Gastroesophageal sphincter (tissue), 4 donors: ENCODE measurements at regions not wholly inside any gene's neighbourhood (a gene's known extent, or its start where the extent isn't known, plus 50 kb on each side); places are given as distances from the start of the nearest gene placed in this dataset.
"Not testable (repeated sequence)": the region's sequence is repeated elsewhere in the genome, so short reads cannot be mapped to it uniquely, and the experiment has no call there.

Experiments
- ATAC-seq: fragments of 150-250 bp; one replicate; pipeline ENCODE4 v1.9.1; 2016; ENCODE audit warnings: mild to moderate bottlenecking, moderate library complexity
- H3K27ac ChIP-seq, 4 donors: fragments of 200-600 bp; sonication (generic) in 3 of 4; 1 replicate in 3 of 4; 2 replicates in 1 of 4; pipeline ENCODE4 v1.5.1; 2016 to 2019
- H3K27me3 ChIP-seq: fragments of 200-600 bp; sonication (generic); one replicate; pipeline ENCODE4 v1.5.1; 2019
- H3K36me3 ChIP-seq, 2 donors: fragments of 200-600 bp; sonication (generic); one replicate each; pipeline ENCODE4 v1.5.1; 2019; ENCODE audit warnings: control low read depth in 1 of 2
- H3K4me1 ChIP-seq, 3 donors: fragments of 200-600 bp; sonication (generic); 1 replicate in 2 of 3; 2 replicates in 1 of 3; pipeline ENCODE4 v1.5.1; 2016 to 2019; ENCODE audit warnings: control low read depth in 2 of 3
- H3K4me3 ChIP-seq, 2 donors: fragments of 200-600 bp; sonication (generic); one replicate each; pipeline ENCODE4 v1.5.1; 2019; ENCODE audit warnings: mild to moderate bottlenecking in 1 of 2, moderate library complexity in 1 of 2
- H3K9me3 ChIP-seq, 3 donors: fragments of 200-600 bp; sonication (generic); one replicate each; pipeline ENCODE4 v1.5.1; 2017 to 2019; ENCODE audit warnings: control low read depth in 2 of 3
- EP300 ChIP-seq: sonication (generic); formaldehyde crosslinking; IDR thresholded peaks from one replicate; pipeline ENCODE4 v1.6.1; 2017; ENCODE audit warnings: antibody characterized with exemption, mild to moderate bottlenecking
- POLR2A ChIP-seq, 2 donors: fragments of 450-650 bp; IDR thresholded peaks; one replicate each; pipeline ENCODE4 v1.6.1; 2017; ENCODE audit warnings: antibody characterized with exemption in 2 of 2, mild to moderate bottlenecking in 2 of 2, moderate library complexity in 1 of 2
- POLR2AphosphoS5 ChIP-seq: sonication (generic); formaldehyde crosslinking; IDR thresholded peaks from one replicate; pipeline ENCODE4 v1.6.1; 2017; ENCODE audit warnings: antibody characterized with exemption
- WGBS, 2 donors: methylation state at CpG; one replicate each; pipeline ENCODE4 v1.1.5; 2018; ENCODE audit warnings: low coverage in 1 of 2; 5-methylcytosine and 5-hydroxymethylcytosine counted together
- TF ChIP-seq, protein P1 (sequence below), 4 experiments: fragments of 200-600 bp in 2 of 4; fragments of 450-650 bp in 2 of 4; sonication (generic) in 1 of 4; IDR thresholded peaks; one replicate each; pipeline ENCODE4 v1.5.1; 2017 to 2019; ENCODE audit warnings: antibody characterized with exemption in 4 of 4, mild to moderate bottlenecking in 2 of 4, moderate library complexity in 2 of 4

DNA sequence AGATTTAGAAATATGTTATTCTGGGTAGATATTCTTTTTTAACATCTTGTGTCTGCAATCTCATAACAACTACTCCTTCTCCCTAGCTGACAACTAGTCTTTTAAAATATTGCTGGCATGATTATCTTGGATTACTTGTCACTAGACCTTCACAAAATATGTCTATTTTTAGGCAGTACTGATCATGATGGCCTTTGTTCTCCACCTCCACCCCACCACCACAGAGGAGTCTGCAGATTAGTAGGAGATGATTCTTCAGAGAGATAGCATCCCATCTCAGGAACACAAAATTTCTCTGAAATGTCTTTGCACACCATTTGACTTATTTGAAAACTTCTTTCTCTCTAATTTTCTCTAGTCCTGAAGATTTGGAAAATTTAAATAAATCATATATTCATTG lies 338.1 kb upstream of the SPHKAP start:
- no peak overlapping the region for H3K27ac ChIP-seq
- no peak for ATAC-seq
- no peaks in the 10 kb centered on the region for H3K4me1 ChIP-seq
- H3K9me3 ChIP-seq, result peaks cover 0 to 13% (median 0%) of the 10 kb centered on the region in 3 donors
- H3K27me3 ChIP-seq, result no peaks in the 10 kb centered on the region
- no peaks in the 10 kb centered on the region for H3K36me3 ChIP-seq
- TF ChIP-seq EP300 (no peak), POLR2AphosphoS5 (no peak), POLR2A (IDR thresholded peaks at IDR 0.05) (no peak)
- TF ChIP-seq, protein P1, sequence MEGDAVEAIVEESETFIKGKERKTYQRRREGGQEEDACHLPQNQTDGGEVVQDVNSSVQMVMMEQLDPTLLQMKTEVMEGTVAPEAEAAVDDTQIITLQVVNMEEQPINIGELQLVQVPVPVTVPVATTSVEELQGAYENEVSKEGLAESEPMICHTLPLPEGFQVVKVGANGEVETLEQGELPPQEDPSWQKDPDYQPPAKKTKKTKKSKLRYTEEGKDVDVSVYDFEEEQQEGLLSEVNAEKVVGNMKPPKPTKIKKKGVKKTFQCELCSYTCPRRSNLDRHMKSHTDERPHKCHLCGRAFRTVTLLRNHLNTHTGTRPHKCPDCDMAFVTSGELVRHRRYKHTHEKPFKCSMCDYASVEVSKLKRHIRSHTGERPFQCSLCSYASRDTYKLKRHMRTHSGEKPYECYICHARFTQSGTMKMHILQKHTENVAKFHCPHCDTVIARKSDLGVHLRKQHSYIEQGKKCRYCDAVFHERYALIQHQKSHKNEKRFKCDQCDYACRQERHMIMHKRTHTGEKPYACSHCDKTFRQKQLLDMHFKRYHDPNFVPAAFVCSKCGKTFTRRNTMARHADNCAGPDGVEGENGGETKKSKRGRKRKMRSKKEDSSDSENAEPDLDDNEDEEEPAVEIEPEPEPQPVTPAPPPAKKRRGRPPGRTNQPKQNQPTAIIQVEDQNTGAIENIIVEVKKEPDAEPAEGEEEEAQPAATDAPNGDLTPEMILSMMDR (IDR thresholded peaks at IDR 0.05), result no peak
- H3K4me3 ChIP-seq, result no peak overlapping the region

DNA sequence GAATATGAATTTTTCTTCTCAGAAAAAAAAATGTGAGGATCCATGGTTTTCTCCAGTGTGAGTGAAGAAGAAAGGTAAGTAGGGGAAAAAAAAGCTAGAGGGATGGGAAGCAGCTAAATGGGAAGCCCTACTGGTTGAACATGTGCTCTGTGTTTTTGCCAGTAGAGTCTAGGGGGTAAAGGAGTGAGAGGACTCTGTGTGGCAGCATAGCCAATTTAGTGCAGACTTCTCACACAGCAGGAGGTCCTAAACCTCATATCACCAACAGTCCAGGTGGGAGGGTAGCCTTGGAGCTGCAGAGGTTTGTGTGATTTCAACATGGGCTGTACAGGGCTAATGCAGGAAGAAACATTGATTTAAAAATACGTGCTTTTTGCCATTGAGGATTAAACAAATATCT lies 334.5 kb upstream of the SPHKAP start:
- Histone ChIP-seq H3K27ac (no peak overlapping the region), H3K9me3 (no peaks in the 10 kb centered on the region), H3K36me3 (no peaks in the 10 kb centered on the region), H3K27me3 (no peaks in the 10 kb centered on the region), H3K4me3 (no peak overlapping the region), H3K4me1 (no peaks in the 10 kb centered on the region)
- no peak for TF ChIP-seq POLR2A (IDR thresholded peaks at IDR 0.05)
- no peak for TF ChIP-seq EP300
- TF ChIP-seq, protein P1 (IDR thresholded peaks at IDR 0.05), result no peak
- no peak for TF ChIP-seq POLR2AphosphoS5
- WGBS, 2 donors, result 50 to 71% methylated on average over 1 of the region's 1 CpG
- ATAC-seq, result no peak

DNA sequence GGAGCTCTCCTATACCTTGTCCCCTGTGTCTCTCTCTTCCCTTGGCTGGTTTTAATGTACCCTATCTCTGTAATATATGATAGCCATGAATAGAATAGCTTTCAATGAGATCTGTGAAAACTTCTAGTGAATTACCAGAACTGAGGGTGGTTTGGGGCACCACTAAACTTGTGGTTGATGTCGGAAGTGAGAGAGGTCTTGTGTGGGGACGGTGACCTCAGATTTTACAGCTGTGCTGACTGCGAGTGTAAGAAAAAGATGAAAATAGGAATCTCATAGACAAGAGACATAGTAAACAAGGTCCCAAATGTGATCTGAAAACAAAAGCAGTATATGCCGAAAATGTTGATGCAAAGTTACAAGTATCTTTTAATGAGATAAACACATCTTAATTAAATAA lies 332.0 kb upstream of the SPHKAP start:
- H3K36me3 ChIP-seq, H3K4me1 ChIP-seq, H3K27me3 ChIP-seq, H3K9me3 ChIP-seq, H3K27ac ChIP-seq, H3K4me3 ChIP-seq, ATAC-seq: not testable (repeated sequence)
- 79 to 92% methylated on average over 4 of the region's 4 CpGs for WGBS, 2 donors

- no peak for ATAC-seq
These were observed 327.5 kb upstream of the SPHKAP start for GRCh38 chr2:228509021-228509420.

GRCh38 chr2:228507870-228508269 lies 326.4 kb upstream of the SPHKAP start:
- Histone ChIP-seq H3K27me3 (no peaks in the 10 kb centered on the region), H3K27ac (no peak overlapping the region), H3K36me3 (no peaks in the 10 kb centered on the region), H3K9me3 (no peaks in the 10 kb centered on the region), H3K4me1 (no peaks in the 10 kb centered on the region), H3K4me3 (no peak overlapping the region)
- no peak for ATAC-seq
- TF ChIP-seq, protein P1 (IDR thresholded peaks at IDR 0.05), result no peak
- TF ChIP-seq POLR2A (IDR thresholded peaks at IDR 0.05) (no peak), POLR2AphosphoS5 (no peak), EP300 (no peak)
- 10 to 41% methylated on average over 2 to 3 of the region's 3 CpGs for WGBS, 2 donors

More at GRCh38 chr2:228509021-228509420, 327.5 kb upstream of the SPHKAP start:
- TF ChIP-seq, protein P1 (IDR thresholded peaks at IDR 0.05), result no peak
- no peaks in the 10 kb centered on the region for H3K36me3 ChIP-seq
- H3K27me3 ChIP-seq, result no peaks in the 10 kb centered on the region
- H3K27ac ChIP-seq, result no peak overlapping the region
- no peaks in the 10 kb centered on the region for H3K9me3 ChIP-seq
- 24 to 81% methylated on average over 2 of the region's 2 CpGs for WGBS, 2 donors
- no peaks in the 10 kb centered on the region for H3K4me1 ChIP-seq
- no peak overlapping the region for H3K4me3 ChIP-seq
